HEK293 (cell line): ENCODE measurements at regions not wholly inside any gene's neighbourhood (a gene's known extent, or its start where the extent isn't known, plus 50 kb on each side); places are given as distances from the start of the nearest gene placed in this dataset.

Experiments used
- CTCF ChIP-seq: fragments of 450-650 bp; formaldehyde crosslinking; IDR thresholded peaks from 2 replicates; pipeline ENCODE4 v1.5.1; 2016; ENCODE audit warnings: missing biosample characterization, missing genetic modification characterization
- MZF1 ChIP-seq: fragments of 450-650 bp; formaldehyde crosslinking; IDR thresholded peaks from 2 replicates; pipeline ENCODE4 v1.5.1; 2017; ENCODE audit warnings: missing biosample characterization, missing genetic modification characterization, borderline replicate concordance
- ZBTB1 ChIP-seq: fragments of 450-650 bp; formaldehyde crosslinking; IDR thresholded peaks from 2 replicates; pipeline ENCODE4 v1.5.1; 2016; ENCODE audit warnings: missing biosample characterization, missing genetic modification characterization
- ZBTB21 ChIP-seq: fragments of 450-650 bp; formaldehyde crosslinking; IDR thresholded peaks from 2 replicates; pipeline ENCODE4 v1.5.1; 2017; ENCODE audit warnings: missing biosample characterization, missing genetic modification characterization
- ZBTB26 ChIP-seq: fragments of 450-650 bp; formaldehyde crosslinking; optimal IDR thresholded peaks from 2 replicates; pipeline ENCODE3; 2016; ENCODE audit warnings: missing biosample characterization, mild to moderate bottlenecking, missing genetic modification characterization
- ZFP3 ChIP-seq: fragments of 450-650 bp; formaldehyde crosslinking; IDR thresholded peaks from 2 replicates; pipeline ENCODE4 v1.5.1; 2016; ENCODE audit warnings: low read depth, missing biosample characterization, missing genetic modification characterization
- ZFP41 ChIP-seq: fragments of 450-650 bp; formaldehyde crosslinking; IDR thresholded peaks from 2 replicates; pipeline ENCODE4 v1.5.1; 2016; ENCODE audit warnings: missing biosample characterization, missing genetic modification characterization, borderline replicate concordance
- ZNF501 ChIP-seq: fragments of 450-650 bp; formaldehyde crosslinking; IDR thresholded peaks from 2 replicates; pipeline ENCODE4 v1.5.1; 2016; ENCODE audit warnings: missing biosample characterization, missing genetic modification characterization
- ZNF792 ChIP-seq: fragments of 450-650 bp; formaldehyde crosslinking; IDR thresholded peaks from 2 replicates; pipeline ENCODE4 v1.5.1; 2016; ENCODE audit warnings: missing biosample characterization, missing genetic modification characterization

GRCh38 chr2:59288771-59289170 lies 1047.6 kb upstream of the FANCL start:
- no peak for TF ChIP-seq MZF1 (tag by site-specific recombination)
- TF ChIP-seq ZBTB26 (tag by site-specific recombination): no peak
- no peak for TF ChIP-seq ZBTB21
- no peak for TF ChIP-seq ZNF501
- no peak for TF ChIP-seq CTCF
- no peak for TF ChIP-seq ZFP41 (tag by site-specific recombination)
- no peak for TF ChIP-seq ZBTB1
- TF ChIP-seq ZFP3 (tag by site-specific recombination): no peak
- TF ChIP-seq ZNF792 (tag by site-specific recombination): no peak
